ENCODE measurements at regions not wholly inside any gene's neighbourhood (a gene's known extent, or its start where the extent isn't known, plus 50 kb on each side); places are given as distances from the start of the nearest gene placed in this dataset.

DNA sequence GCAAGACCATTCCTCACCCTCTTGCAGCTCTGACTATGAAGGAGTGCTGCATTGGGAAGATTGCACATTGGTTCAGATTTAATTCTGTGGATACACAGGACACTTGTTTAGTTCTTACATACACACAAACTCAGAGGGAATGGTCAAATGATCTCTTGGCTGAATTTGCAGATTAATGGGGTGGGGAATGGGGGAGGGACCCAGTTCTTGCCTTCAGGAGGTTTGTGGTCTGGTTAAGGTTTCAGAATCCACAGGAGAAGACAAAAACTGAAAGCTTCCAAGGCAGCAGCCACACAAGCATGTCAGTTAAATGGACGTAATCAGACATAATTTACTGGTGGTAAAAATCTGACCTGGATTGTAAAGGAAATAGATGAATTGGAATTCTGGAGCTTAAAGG, 257.1 kb upstream of the ROPN1 start:
- DNase-seq, result no peak

DNA sequence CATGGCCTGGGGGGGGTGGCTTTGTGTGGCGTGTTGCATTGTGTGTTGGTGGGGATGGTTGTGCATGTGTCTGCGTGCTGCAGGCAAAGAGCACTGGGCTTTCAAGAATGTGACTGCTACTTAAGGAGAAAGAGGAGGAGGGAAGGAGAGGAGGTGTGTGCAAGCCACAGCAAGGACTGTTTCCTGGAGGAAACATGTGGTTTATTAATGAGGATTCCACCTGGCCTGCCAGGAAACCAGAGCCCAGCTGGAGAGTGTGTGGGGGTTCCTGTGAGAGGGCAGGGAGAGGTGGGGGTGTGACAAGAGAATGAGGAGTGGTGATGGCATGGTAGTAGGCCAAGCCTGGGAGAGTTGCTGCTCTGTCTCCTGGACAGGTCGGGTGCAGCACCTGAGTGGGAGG, 258.1 kb upstream of the ROPN1 start:
- no peak for DNase-seq

DNA sequence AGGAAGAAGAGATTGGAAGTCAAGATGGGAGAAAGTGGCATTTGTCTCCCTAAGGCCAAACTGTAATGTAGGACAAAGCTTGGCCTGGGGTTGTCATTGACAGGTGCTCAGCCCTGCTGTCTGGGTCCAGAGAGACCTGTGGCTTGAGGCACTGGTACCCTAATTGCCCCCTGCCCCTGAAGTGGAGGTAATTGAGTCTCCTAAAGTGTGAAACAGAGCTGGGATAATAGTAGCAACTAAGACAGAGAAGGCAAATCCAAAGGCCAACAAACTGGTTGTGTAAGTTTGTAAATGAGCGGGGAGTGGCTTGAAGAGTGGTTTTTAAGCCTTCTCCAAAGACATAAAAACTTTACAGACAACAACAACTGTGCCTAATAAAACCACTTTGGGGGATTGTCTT, 264.2 kb upstream of the ROPN1 start:
- DNase-seq, result no peak

DNA sequence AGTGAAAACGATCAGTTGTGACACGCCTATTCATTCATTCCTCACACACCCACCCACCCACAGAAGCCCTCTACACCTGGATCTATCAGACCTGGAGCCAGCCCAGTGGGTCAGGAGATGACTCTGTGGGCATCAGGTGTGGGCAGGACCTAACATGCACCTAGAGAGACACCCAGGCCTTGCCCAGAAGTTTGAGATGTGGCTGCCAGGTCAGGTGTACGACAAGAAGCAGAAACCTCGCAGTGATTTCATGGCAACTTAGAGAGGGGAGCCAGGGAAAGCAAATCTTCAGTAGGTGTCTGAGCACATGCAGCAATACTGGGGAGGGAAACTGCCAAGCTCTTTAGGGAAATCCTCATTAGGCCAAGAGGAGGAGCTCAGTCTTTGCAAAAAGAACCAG, 264.7 kb upstream of the ROPN1 start:
- DNase-seq, result no peak

DNA sequence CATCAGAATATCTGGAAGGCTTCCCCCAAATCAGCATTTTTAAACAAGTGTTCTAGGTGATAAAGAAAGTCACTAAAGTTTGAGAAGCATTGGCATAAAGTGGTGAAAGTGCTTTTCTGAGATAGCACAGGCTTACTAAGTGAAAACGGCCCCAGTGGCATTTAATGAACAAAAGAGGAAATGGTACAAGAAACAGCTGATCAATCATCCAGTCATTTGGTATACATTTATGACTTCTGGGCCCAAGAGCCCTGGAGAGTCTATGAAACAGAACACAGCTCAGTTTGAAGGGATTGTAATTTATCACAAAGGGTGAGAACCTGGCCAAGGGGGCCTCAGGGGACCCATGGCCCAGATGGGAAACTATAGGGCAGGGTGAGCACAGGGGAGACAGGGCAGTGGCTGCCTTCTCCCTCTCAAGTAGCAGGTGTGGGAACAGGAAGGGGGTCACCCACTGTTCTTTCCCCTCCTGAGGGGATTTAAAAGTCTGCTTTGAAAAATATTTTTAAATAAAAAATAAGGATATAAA, 265.5 kb upstream of the ROPN1 start:
- no peak for DNase-seq

DNA sequence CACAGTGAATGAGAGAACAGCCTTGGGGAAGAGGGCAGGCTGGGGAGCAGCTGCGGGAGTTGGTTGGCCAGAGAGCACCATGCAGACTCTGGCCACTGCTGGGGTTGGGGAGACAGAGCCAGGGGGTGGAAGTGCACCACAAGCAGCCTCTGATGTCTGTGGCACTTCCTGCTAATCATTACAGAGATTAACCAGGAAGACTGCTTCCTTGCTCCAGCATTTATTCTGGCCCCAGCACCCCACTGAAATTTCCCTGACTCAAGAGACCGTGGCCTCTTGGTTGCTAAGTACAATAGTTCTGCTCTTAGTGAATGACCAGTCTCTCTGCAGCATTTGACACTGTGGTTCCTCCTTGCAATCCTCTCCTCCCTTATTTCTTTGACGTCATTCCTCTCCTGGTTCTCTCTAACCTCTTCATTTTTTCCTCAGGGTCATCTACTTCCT, 266.2 kb upstream of the ROPN1 start:
- no peak for DNase-seq

DNA sequence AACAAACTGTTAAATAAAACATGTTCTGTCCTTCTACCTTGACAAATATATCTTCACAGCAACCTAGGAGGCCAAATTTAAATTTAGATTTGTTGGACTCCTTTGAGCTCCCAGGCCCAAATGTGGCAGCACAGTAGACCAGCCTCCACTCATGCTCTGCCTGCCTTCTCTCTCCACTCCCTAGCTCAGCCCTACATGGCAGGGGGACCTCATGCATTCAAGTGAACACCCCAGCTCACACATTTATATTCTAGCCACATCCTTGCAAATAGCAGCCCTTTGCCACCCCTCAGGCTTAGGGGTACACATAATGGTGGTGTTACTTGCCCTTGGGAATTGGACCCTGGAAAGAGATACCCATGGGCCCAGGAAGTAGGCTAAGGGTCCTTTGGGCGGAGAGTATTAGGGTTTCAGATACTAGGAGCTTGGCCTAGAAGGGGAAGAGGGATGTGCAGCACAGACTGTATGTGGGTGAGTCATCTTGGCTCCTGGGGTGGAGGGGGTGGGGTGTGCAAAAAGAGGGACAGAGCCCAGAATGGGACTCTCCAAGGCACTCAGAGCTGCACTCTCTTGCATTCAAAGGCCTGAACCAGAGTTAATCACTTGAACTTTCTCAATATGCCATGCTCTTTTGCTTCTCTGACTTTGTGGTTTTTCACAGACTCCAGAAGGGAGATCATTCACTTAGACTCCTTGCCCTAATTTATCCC, 268.4 kb upstream of the ROPN1 start:
- DNase-seq, result no peak

DNA sequence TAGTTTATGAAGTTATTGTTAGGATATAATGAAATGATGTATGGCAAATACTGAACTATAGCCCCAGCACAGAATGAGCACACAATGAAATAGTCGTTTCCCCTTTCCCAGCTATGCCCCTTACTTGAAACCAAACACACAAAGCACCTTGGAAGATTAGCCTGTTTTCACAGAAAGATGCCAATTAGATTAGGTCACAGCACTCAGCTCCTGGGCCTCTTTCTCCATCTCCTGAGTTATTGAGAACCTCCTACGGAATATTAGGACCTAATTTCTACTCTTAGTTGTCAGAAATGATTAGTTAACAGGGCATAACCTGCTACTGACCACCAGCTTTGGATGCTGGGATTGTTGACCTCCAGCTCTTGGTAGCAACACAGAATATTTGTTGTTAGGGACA, 269.4 kb upstream of the ROPN1 start:
- DNase-seq, result no peak

DNA sequence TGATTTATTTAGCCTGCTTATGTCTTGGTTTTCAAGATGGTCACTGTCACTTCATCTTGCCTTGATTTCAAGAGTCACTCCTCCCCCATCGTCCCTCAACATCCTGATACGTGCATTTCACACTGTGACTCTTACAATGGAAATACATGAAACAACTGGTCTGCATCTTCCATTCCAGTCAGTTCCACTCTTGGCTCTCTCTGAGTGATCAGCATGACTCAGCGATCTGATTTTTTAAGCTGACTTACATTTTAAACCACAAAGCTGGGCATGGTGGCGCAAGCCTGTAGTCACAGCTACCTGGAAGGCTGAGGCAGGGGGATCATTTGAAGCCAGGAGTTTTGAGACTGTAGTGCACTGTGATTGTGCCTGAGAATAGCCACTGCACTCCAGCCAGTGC, 271.2 kb upstream of the ROPN1 start:
- DNase-seq, result no peak

DNA sequence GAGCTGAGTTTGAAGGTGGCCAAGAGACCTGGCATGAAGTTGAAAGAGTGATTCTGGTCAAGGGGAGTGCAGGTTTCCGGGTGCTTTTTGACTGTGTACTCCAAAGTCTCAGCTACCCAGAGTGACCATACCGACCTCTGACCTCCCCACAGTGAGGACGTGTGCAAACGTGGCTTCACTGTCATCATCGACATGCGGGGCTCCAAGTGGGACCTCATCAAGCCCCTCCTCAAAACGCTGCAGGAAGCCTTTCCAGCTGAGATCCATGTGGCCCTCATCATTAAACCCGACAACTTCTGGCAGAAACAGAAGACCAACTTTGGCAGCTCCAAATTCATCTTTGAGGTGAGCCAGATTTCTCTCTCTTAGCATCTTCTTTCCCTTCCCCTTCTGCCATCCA, 272.4 kb upstream of the ROPN1 start:
- DNase-seq, result no peak

DNA sequence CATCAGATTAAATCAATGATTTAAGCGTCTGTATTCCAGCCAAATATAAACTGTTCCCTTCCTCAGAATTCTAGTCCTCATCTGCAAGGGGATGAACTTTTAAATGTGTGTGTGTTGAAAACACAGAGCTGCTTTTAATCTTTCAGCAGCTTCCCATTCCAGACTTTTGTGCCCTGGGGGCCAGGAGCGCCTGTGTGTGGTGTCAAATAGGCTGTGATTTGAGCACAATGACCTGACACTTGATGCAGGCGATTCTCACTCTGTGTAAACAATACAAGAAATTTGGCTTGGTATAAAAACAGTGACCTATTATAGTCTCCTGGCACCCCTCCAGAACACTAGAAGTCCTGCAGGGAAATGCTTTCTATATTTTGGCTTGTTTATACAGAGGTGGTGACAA, 274.6 kb upstream of the ROPN1 start:
- DNase-seq, result peak; percentile 70

DNA sequence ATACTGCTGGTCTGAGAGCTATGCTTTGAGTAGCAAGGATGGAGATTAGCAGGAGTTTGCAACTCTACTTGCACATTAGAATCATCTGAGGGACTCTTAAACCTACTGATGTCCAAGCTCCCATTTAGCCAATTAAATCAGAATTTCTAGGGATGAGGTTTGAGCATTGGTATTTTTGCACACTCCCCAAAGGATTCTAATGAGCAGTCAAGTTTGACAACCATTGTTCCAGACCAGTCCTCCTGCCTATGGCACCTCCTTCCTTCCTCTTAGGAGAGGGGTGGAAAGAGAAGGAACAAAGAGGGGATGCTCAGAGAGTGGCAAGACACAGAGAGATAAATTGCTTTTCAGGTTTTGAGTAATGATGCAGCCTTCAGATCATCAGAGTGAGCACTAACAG, 275.5 kb upstream of the ROPN1 start:
- DNase-seq, result no peak

DNA sequence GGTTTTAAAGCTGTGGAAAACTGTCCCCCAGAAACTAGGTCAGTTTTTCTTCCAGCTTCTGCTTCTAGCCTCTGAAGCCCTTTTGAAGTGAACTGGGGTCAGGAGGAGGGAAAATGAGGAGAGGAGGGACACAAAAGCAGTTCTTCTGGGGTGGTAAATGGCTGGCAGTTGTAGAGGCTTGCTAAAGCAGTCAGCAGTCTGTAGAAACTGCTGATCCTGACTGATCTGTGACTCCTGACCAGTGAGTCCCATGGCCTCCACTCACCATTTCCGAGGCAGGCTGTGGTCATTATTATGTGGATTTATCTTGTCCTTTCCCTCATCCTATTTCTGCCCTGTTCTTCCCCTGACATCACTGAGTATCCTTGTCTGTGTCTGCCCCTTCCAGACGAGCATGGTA, 276.4 kb upstream of the ROPN1 start:
- DNase-seq, result no peak

DNA sequence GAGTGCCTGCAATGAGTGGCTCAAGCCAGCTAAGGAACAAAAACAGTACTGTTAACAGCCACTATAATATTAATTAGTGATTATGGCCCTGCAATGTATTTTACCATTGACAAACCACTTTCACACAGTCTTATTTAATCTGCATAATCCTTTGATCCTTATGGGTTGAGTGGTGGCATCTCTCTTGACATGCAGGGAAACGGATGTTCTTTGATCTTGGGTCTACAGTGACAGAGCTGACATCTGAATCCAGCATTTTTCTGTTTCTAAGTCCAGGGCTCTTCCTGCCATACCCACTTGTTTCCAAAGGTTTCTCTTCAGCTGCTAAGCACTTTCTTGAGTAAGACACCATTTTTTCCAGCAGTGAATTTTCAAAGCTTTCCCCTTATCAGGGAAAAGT, 277.7 kb upstream of the ROPN1 start:
- DNase-seq, result no peak

DNA sequence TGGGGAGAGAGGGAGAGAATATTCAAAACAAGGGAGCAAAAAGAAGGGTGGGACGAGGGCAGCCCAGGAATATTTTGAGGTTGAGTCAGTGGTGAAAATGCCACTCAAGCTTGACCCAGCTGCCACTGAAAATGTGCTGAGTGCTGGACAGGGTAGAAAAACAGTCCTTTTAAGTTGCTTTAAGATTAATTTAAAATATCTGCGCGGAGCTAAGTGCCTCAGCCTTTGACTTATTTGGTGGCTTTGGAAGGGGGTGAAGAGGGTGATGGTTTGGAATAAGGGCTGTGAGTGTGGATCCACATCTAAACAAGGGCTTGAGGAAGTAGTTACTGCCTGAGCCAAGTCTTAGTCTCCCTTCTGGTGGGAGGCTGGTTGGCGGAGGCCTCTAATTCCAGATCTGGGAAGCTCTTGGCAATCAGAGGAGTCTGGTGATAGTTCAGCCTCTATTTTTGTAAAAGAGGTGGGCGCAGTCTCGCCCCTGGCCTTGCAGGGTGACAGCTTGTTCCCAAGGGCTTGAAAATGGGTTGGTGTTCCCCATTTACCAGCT, 280.8 kb upstream of the ROPN1 start:
- DNase-seq, result no peak

DNA sequence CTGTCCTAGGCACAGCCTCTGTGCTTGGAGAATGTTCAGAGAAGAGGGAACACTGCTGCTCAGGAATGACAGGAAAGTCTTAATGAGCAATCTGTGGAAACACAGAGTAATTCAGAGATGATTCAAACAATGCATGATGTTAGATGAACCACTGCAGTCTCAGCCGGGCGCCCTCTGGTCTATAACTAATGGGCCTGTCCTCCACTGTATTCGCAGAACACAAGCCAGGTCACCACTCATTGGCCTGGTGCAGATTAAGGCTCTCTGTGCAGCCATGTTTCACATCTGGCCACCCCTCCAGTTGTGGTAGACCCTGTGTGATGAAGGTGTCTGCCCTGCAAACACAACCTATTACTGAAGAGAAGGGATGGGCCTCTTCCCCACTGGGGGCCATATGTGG, 281.7 kb upstream of the ROPN1 start:
- DNase-seq, result no peak

DNA sequence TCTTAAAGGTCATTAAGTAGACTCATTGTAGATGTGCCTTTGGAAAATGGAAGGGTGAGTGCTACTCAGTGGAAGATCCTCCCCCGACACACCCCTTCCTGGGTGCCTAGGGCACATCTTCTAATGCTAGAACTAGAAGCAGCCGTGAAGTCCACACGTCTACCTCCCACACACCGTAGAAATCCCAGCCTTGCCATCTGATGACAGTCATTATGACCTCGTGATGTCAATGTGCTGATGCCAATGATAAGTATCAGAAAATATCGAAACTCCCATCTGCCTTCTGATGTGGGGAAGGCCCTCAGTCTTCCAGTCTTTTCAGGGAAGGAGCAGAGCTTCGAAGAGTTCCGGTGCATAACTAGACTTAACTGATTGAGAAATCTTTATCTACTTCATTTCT, 282.1 kb upstream of the ROPN1 start:
- no peak for DNase-seq

DNA sequence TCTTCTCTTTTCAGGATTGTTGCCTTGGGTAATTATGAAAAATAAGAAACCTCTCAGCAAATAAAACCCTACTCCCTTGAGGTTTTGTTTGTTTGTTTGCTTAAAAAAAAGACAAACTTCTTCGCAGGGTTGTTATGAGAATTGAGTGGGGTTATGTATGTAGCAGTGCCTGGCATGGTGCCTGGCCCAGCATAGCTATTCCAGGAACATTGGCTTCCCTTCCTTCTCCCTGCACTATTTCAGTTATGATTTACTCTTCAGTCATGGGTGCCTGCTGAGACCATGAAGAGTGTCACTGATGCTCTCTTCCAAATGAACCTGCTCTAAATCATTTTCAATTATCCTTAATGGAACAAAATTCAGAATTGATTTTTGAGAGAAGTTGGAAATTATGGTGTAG, 283.5 kb upstream of the ROPN1 start:
- DNase-seq, result no peak

DNA sequence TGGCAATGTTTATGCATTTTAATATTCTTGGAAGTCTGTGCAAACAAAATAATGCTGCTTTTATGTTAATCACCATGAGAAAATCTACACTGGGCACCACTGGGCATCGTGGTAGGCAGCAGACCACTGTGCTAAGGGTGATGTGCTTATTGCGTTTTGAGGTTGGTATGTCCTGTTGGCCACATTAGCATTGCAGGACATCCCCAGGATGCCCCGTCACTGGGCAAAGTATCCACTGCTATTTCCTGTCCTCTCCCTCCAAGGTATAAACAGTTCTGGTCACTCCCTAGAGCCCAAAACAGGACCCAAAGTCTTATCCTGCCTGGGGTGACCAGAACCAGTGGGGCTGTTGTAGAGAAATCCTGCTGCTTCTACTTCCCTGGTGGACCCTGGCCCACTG, 284.2 kb upstream of the ROPN1 start:
- no peak for DNase-seq

DNA sequence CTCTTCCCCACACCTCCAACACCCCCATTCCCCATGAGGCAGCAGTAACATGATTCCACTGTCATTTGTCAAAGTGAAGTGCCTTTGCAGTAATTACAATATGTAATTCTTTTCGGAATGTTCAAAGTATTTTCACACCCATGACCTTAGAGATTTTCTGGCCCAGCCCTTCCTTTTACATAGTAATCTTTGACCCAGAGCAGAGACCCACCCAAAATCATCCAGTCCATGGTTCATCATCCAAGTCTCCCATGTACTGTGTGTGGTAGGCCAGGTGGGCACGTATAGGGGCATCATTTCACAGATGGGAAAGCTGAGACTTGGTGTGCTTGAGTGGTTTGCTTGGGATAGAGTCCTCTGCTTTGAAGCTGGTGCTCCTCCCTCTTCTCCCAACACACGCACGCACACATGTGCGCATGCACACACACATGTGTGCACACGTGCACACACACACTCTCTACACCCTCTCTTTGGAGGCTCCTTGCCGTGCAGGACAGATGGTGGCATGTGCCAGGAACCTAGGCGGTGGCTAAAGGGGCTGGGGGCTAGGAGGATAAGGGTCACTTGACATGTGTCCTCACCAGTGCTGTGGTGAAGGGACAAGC, 284.7 kb upstream of the ROPN1 start:
- no peak for DNase-seq

DNA sequence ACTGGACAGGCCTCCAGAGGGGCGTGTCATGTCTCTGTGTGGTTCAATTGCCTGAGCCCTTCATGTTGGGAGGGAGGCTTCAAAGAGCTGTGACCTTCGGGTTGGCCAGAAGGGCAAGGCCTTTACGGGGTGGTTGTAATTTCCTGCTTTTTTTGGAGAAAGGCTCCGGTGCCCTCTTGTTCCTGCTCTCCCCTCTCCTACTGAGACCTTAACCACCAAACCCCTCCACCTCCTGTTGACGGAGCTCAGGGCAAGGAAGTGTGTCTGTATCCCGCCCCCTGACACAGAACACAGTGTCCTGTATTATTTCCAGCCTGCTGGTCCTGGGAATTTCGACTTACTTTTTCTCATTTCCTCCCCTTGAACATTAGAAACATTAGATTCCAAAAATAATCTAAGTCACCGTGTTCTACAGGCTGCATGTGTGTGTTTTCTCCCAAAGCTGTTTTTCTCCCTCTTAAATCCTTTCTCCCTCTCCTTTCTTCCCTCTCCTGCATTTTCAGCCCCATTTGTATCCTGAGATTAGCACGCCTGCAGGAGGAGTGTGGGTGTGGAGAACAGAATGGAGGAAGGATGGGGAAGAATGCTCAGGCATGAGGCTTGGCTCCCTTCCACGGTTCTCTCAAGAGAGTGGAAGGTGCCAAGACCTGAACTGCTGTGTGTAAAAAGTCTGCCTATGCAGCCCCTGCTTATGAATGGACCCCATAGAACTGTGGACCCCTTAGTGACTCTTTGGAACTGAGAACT, 285.4 kb upstream of the ROPN1 start:
- no peak for DNase-seq

DNA sequence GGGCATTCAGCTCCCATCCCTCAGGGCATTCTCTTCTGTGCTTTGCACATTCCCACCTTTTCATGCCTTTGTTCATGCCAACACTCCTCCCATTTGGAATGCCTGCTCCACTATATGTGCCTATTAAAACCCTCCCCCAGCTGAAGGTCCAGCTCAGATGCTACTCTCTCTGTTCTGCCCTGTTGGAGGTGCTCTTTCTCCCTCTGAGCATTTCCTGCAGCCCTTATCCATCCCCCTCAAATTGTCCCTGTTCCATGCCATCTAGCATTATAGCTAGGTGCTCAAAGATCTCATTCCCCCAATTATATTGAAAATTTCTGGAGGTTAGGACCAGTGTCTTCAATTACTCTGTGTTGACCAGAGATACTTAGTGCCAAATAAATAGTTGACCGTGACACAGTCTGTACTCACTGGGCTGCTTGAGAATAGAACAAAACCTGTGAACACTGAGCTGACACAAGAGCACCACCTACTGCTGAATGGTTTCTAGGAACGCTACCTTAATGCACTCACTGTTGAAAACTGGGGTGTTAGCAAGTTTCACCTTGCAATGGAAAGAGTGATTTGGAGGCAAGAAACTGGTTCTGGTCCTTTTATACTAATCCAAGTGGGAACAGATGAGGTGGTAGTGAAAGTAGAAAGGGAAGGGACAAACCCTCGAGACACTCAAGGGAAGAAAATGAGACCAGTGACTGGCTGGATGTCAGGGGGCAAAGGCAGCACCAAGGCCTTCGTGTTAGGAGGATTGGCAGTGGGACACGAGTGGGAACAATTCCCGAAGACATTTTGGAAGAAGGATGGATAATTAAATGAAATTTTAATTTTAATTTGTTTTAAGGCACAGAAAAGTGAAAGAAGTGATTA, 289.8 kb upstream of the ROPN1 start:
- DNase-seq, result no peak

Data from NCI-H1092 (cell line).